ENCODE measurements at regions not wholly inside any gene's neighbourhood (a gene's known extent, or its start where the extent isn't known, plus 50 kb on each side); places are given as distances from the start of the nearest gene placed in this dataset.

DNA sequence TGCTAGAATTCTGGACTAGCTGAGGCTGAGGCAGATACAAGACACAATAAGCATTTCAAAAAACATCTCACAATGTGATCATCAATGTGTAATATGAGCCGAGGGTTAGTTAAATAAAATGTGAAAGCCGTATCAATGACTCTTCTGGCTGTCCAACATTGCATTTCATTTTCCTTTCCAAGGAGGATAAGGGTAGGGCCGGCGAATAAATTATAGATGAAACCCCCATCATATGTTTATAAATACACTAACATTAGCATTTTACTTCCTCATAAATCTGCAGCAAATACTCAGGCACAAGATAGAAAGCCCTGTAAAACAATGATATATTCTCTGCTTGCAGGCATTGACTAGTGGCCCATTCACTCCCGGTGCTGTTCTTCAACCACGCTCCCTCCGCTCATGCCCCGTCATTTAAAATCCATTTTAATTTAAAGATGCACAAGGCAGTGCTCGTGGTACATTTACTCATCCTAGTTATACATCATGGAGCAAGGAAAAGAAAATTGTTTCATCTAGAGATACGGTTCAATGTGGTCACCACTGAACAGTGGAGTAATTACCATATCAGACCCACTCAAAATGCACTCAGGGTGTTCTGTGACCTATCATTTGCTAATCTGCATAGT is 59.9 kb upstream of the RCN1 start:
- peaks cover 6 to 48% (median 35%) of the 10 kb centered on the region in 5 donors for H3K27me3 Mint-ChIP-seq
- POLR2A ChIA-PET: no interaction called here

DNA sequence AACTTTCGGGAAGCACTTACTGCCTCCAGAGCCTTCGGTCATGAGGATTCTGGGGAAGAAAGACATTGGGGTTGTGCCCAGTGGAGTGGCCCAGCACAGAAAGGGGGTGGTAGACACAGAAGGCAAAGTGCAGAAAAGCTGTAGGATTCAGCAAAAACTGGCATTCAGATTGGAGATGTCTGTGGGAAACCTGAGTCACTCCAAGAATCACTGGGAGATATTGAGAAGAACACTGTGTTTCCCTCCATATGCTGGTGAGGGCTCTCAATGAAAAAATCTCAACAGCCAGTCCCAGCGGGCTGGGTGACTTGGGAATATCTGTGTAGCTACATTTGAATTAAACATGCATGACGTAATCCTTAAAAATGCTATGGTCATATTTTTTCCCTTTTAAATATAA is 61.2 kb upstream of the RCN1 start:
- no peak overlapping the region for H3K27ac ChIP-seq (ENCODE audit: low read depth, low read length)
- ATAC-seq: no peak
- Mint-ChIP-seq H3K27me3 (peaks cover 6 to 44% (median 31%) of the 10 kb centered on the region in 5 donors), H3K27ac (no peak overlapping the region), H3K36me3 (no peaks in the 10 kb centered on the region), H3K4me3 (no peak overlapping the region), H3K9me3 (no peaks in the 10 kb centered on the region), H3K4me1 (peaks cover 0 to 4% (median 0%) of the 10 kb centered on the region in 7 donors)
- CTCF ChIA-PET: no interaction called here
- H3K27me3 ChIP-seq (ENCODE audit: control insufficient read depth in 2 of 2, insufficient read depth in 2 of 2, low read length in 2 of 2): no peaks in the 10 kb centered on the region
- POLR2A ChIA-PET: no interaction called here
- H3K4me3 ChIP-seq (ENCODE audit: low read length): no peak overlapping the region
- H3K4me1 ChIP-seq (ENCODE audit: control insufficient read depth in 2 of 2, insufficient read depth in 2 of 2, low read length in 2 of 2): no peaks in the 10 kb centered on the region
- no peaks in the 10 kb centered on the region for H3K36me3 ChIP-seq (ENCODE audit: control insufficient read depth in 2 of 3, insufficient read depth in 3 of 3, low read length in 3 of 3)
- no peaks in the 10 kb centered on the region for H3K9me3 ChIP-seq (ENCODE audit: control insufficient read depth in 2 of 3, low read length in 3 of 3)
- DNase-seq: no peak
- intact Hi-C loops (cut with micrococcal nuclease): no loop called here

More for the DNA sequence above, 59.9 kb upstream of the RCN1 start:
- H3K4me3 ChIP-seq (ENCODE audit: low read length): no peak overlapping the region
- ATAC-seq (no peak), DNase-seq (no peak)
- H3K4me1 Mint-ChIP-seq: peaks cover 0 to 4% (median 0%) of the 10 kb centered on the region in 7 donors
- no peaks in the 10 kb centered on the region for H3K36me3 Mint-ChIP-seq
- no peaks in the 10 kb centered on the region for H3K27me3 ChIP-seq (ENCODE audit: control insufficient read depth in 2 of 2, insufficient read depth in 2 of 2, low read length in 2 of 2)
- no peak overlapping the region for H3K27ac ChIP-seq (ENCODE audit: low read depth, low read length)
- H3K4me1 ChIP-seq (ENCODE audit: control insufficient read depth in 2 of 2, insufficient read depth in 2 of 2, low read length in 2 of 2): no peaks in the 10 kb centered on the region
- H3K4me3 Mint-ChIP-seq: no peak overlapping the region
- H3K36me3 ChIP-seq (ENCODE audit: control insufficient read depth in 2 of 3, insufficient read depth in 3 of 3, low read length in 3 of 3): no peaks in the 10 kb centered on the region
- no peaks in the 10 kb centered on the region for H3K9me3 ChIP-seq (ENCODE audit: control insufficient read depth in 2 of 3, low read length in 3 of 3)
- H3K9me3 Mint-ChIP-seq: no peaks in the 10 kb centered on the region
- CTCF ChIA-PET: no interaction called here
- no peak overlapping the region for H3K27ac Mint-ChIP-seq
- intact Hi-C loops (cut with micrococcal nuclease): no loop called here

DNA sequence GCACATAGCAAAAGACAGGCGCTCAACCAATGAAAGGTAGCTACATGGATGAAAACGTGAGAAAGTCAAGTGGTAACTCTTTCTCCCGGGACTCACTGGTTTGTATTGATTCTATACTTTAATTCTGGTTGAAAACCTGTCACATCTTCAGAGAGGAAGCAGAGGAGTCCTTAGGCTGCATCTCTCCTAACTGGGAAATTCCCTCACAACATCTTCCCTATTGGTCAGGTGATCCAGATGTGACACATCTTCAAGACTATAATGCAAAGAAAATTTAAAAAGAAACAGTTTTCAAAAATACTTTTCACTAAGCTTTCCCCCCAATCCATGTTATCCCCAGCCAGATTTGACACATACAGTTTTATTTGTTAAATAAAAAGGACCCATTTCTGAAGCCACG is 62.7 kb upstream of the RCN1 start:
- Mint-ChIP-seq H3K27ac (no peak overlapping the region), H3K9me3 (no peaks in the 10 kb centered on the region), H3K27me3 (peaks cover 2 to 39% (median 26%) of the 10 kb centered on the region in 5 donors), H3K4me1 (peaks cover 0 to 2% (median 0%) of the 10 kb centered on the region in 7 donors), H3K4me3 (no peak overlapping the region), H3K36me3 (no peaks in the 10 kb centered on the region)
- ChIA-PET POLR2A (no interaction called here), CTCF (no interaction called here)
- intact Hi-C loops (cut with micrococcal nuclease): no loop called here
- Histone ChIP-seq H3K9me3 (ENCODE audit: control insufficient read depth in 2 of 3, low read length in 3 of 3) (no peaks in the 10 kb centered on the region), H3K27me3 (ENCODE audit: control insufficient read depth in 2 of 2, insufficient read depth in 2 of 2, low read length in 2 of 2) (no peaks in the 10 kb centered on the region), H3K36me3 (ENCODE audit: control insufficient read depth in 2 of 3, insufficient read depth in 3 of 3, low read length in 3 of 3) (no peaks in the 10 kb centered on the region), H3K27ac (ENCODE audit: low read depth, low read length) (no peak overlapping the region), H3K4me1 (ENCODE audit: control insufficient read depth in 2 of 2, insufficient read depth in 2 of 2, low read length in 2 of 2) (no peaks in the 10 kb centered on the region), H3K4me3 (ENCODE audit: low read length) (no peak overlapping the region)
- ATAC-seq (no peak), DNase-seq (no peak)

DNA sequence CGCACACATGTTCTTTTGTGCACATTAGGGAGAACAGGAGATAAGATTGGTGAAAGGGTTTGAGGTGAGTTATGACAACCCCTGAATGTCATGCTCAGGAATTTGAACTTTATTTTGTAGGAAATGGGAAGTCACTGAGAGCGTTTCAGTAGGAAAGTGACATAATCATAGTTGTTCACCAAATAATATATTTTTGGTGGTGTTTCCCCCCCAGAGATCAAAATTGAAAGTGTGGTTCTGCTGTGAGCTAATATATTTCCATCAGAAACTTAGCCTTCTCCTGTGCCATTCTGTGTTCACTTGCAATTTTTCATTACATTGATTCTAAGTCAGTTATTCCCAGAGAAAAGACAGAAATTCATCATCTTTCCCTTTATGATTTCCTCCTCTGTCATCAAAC is 64.1 kb upstream of the RCN1 start:
- intact Hi-C loops (cut with micrococcal nuclease): no loop called here
- Mint-ChIP-seq H3K9me3 (no peaks in the 10 kb centered on the region), H3K27me3 (peaks cover 5 to 27% (median 25%) of the 10 kb centered on the region in 5 donors), H3K36me3 (no peaks in the 10 kb centered on the region), H3K27ac (no peak overlapping the region), H3K4me3 (no peak overlapping the region), H3K4me1 (peaks cover 0 to 2% (median 0%) of the 10 kb centered on the region in 7 donors)
- Histone ChIP-seq H3K4me3 (ENCODE audit: low read length) (no peak overlapping the region), H3K36me3 (ENCODE audit: control insufficient read depth in 2 of 3, insufficient read depth in 3 of 3, low read length in 3 of 3) (no peaks in the 10 kb centered on the region), H3K4me1 (ENCODE audit: control insufficient read depth in 2 of 2, insufficient read depth in 2 of 2, low read length in 2 of 2) (no peaks in the 10 kb centered on the region), H3K27me3 (ENCODE audit: control insufficient read depth in 2 of 2, insufficient read depth in 2 of 2, low read length in 2 of 2) (no peaks in the 10 kb centered on the region), H3K27ac (ENCODE audit: low read depth, low read length) (no peak overlapping the region), H3K9me3 (ENCODE audit: control insufficient read depth in 2 of 3, low read length in 3 of 3) (no peaks in the 10 kb centered on the region)
- no peak for ATAC-seq
- ChIA-PET POLR2A (no interaction called here), CTCF (interaction anchor here (0.7 kb wide), 1 partner anchor 19 kb away, joined by 3 read pairs; no protein-coding TSS in a partner anchor)
- DNase-seq: no peak

DNA sequence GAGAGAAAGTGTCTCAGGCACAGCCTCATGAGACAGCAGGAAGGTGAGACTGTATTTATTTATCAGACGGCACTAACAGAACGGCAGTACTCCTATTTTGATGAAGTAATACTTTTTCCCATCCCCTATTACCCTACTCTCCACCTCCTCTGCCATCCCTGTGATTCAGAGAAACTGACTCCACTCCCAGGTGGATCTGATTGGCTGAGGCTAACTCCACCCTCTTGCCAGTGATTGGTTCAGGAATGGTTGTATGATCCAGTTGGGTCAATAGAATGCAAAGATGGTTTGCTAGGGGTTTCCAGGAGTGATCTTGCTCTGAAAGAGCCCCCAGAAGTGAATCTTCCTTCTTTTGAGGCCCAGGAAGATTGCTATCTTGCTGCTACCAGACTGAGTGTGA is 65.9 kb upstream of the RCN1 start:
- Histone ChIP-seq H3K9me3 (ENCODE audit: control insufficient read depth in 2 of 3, low read length in 3 of 3) (no peaks in the 10 kb centered on the region), H3K4me3 (ENCODE audit: low read length) (no peak overlapping the region), H3K4me1 (ENCODE audit: control insufficient read depth in 2 of 2, insufficient read depth in 2 of 2, low read length in 2 of 2) (no peaks in the 10 kb centered on the region), H3K27ac (ENCODE audit: low read depth, low read length) (no peak overlapping the region), H3K27me3 (ENCODE audit: control insufficient read depth in 2 of 2, insufficient read depth in 2 of 2, low read length in 2 of 2) (no peaks in the 10 kb centered on the region), H3K36me3 (ENCODE audit: control insufficient read depth in 2 of 3, insufficient read depth in 3 of 3, low read length in 3 of 3) (no peaks in the 10 kb centered on the region)
- Mint-ChIP-seq H3K4me3 (no peak overlapping the region), H3K27me3 (peaks cover 7 to 25% (median 23%) of the 10 kb centered on the region in 5 donors), H3K27ac (no peak overlapping the region), H3K36me3 (no peaks in the 10 kb centered on the region), H3K4me1 (peaks cover 0 to 2% (median 0%) of the 10 kb centered on the region in 7 donors), H3K9me3 (peaks cover 0 to 4% (median 0%) of the 10 kb centered on the region in 11 donors)
- ChIA-PET CTCF (no interaction called here), POLR2A (no interaction called here)
- ATAC-seq: no peak
- intact Hi-C loops (cut with micrococcal nuclease): no loop called here
- DNase-seq: no peak

DNA sequence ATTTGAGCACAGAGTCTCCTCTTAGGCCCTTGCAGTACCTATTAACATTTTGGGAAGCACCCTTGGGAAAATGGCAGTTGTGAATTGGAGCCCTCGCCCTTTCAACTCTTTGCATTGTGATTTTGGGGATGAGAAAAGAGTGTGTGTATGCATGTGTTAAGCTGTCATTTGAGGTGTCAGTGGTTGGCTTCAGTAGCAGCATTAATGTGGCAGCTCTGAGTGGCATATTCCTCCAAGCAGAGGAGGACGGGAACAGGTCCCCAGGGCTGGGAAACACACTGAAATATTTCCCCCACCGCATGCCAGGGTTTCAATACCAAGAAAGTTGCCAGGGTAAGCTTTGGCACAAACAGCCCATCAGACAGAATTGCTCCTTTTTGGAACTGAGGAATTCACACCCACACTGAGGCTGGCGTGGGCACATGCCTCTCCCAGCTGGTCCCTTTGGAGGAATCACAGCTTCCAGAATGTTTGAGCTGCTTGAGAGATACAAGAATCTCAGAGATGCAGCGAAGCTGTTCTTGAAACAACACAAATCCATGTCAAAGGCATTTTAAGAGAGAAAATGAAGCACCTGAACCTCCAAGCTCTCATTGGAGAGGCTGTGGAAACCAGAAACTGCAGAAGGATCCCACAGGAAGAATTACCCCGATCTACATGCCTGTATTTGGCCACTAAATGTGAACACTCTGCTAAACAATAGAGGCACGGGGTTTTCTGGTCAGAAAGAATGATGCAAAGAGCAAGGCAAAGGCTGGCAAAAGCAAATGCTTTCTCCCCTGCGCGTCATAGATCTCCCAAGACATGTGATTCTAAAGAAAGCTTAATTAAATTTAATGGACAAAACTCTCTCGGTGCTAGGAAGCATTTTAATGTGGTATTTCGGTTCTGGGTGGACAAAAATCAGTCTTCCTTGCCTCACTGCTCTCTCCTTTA is 67.2 kb upstream of the RCN1 start:
- no peaks in the 10 kb centered on the region for H3K36me3 ChIP-seq (ENCODE audit: control insufficient read depth in 2 of 3, insufficient read depth in 3 of 3, low read length in 3 of 3)
- no peaks in the 10 kb centered on the region for H3K4me1 ChIP-seq (ENCODE audit: control insufficient read depth in 2 of 2, insufficient read depth in 2 of 2, low read length in 2 of 2)
- POLR2A ChIA-PET: interaction anchor here (0.6 kb wide), 1 partner anchor 370 kb away, joined by 3 read pairs; no protein-coding TSS in a partner anchor
- Mint-ChIP-seq H3K27me3 (peaks cover 7 to 26% (median 21%) of the 10 kb centered on the region in 5 donors), H3K4me3 (no peak overlapping the region), H3K4me1 (peaks cover 0 to 2% (median 0%) of the 10 kb centered on the region in 7 donors), H3K36me3 (no peaks in the 10 kb centered on the region), H3K27ac (no peak overlapping the region), H3K9me3 (peaks cover 0 to 4% (median 0%) of the 10 kb centered on the region in 11 donors)
- no peak overlapping the region for H3K27ac ChIP-seq (ENCODE audit: low read depth, low read length)
- CTCF ChIA-PET: no interaction called here
- intact Hi-C loops (cut with micrococcal nuclease): no loop called here
- no peak for DNase-seq
- no peak overlapping the region for H3K4me3 ChIP-seq (ENCODE audit: low read length)
- H3K9me3 ChIP-seq (ENCODE audit: control insufficient read depth in 2 of 3, low read length in 3 of 3): no peaks in the 10 kb centered on the region
- ATAC-seq: no peak
- H3K27me3 ChIP-seq (ENCODE audit: control insufficient read depth in 2 of 2, insufficient read depth in 2 of 2, low read length in 2 of 2): no peaks in the 10 kb centered on the region
